Choroid plexus epithelial cell (primary cell): ENCODE measurements at regions not wholly inside any gene's neighbourhood (a gene's known extent, or its start where the extent isn't known, plus 50 kb on each side); places are given as distances from the start of the nearest gene placed in this dataset.

Experiments used
- DNase-seq: peaks from one replicate; pipeline ENCODE4 v3.0.0-alpha.2; 2010; ENCODE audit warnings: low read depth
- H3K4me3 ChIP-seq: 2 replicates; pipeline ENCODE4 v1.5.1; 2011; ENCODE audit warnings: low read depth, mild to moderate bottlenecking, control low read depth, low read length, moderate library complexity
- TF ChIP-seq, protein P1 (sequence below): conservative IDR thresholded peaks from 2 replicates; pipeline ENCODE4 v1.5.1; 2011; ENCODE audit warnings: low read depth, mild to moderate bottlenecking, control low read depth, inconsistent platforms, low read length, moderate library complexity

DNA sequence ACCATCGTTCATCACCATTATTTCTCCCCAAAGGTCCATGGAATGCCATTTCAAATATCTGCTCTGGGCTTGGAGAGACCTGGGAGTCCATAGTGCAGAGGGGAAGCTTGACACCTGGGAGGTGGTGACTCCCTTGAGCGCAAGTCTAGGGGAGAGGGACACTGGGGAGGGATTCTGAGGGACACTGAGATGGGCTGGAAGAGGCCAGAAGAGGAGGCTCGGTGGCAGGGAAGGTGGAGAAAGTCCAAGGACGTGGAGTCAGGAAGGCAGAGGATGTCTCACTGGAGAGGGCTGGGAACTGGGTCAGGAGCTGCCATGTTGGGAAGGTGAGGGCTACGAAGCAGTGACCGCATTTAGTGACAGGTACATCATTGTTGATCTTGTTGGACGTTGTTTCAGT is 160.3 kb upstream of the MVB12B start:
- no peak for DNase-seq
- no peak overlapping the region for H3K4me3 ChIP-seq
- TF ChIP-seq, protein P1, sequence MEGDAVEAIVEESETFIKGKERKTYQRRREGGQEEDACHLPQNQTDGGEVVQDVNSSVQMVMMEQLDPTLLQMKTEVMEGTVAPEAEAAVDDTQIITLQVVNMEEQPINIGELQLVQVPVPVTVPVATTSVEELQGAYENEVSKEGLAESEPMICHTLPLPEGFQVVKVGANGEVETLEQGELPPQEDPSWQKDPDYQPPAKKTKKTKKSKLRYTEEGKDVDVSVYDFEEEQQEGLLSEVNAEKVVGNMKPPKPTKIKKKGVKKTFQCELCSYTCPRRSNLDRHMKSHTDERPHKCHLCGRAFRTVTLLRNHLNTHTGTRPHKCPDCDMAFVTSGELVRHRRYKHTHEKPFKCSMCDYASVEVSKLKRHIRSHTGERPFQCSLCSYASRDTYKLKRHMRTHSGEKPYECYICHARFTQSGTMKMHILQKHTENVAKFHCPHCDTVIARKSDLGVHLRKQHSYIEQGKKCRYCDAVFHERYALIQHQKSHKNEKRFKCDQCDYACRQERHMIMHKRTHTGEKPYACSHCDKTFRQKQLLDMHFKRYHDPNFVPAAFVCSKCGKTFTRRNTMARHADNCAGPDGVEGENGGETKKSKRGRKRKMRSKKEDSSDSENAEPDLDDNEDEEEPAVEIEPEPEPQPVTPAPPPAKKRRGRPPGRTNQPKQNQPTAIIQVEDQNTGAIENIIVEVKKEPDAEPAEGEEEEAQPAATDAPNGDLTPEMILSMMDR = no peak

DNA sequence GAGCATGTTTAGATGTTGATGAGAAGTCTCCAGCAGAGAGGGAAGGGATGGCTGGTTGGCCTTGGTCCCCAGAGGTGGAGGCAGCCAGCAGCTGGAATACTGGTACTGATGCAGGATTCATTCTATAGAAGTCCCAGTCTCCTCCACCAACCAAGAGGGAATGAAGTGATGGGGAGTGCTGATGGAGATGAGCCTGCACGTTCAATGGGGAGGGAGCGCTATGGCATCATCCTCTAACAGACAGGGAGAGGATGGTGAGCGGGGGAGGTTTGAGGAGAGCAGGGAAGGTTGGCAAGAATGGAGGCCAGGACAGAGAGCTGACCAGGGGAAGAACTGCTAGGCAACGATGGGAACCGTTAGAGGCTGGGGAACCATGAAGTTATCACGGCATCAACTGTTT is 159.8 kb upstream of the MVB12B start:
- DNase-seq = no peak
- no peak overlapping the region for H3K4me3 ChIP-seq
- TF ChIP-seq, protein P1 = no peak

DNA sequence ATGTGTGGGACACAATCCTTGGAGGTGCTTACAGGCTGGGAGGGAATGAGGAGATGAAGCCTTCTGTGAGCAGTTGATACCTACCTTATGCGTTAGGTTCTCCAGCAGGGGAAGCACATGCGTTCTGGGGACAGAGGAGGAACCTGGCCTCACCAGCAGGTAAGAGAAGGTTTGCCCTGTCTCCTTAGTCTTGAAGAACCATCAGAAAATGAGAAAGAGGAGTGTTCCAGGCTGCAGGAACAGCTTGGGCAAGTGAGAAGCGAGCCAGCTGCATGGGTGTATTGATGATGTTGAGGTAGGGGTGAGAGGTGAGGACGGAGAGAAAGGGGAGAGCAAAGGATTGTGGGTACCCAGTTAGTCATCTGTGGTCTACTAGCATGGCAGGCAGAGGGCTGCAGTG is 156.9 kb upstream of the MVB12B start:
- TF ChIP-seq, protein P1 = no peak
- H3K4me3 ChIP-seq = no peak overlapping the region
- no peak for DNase-seq

DNA sequence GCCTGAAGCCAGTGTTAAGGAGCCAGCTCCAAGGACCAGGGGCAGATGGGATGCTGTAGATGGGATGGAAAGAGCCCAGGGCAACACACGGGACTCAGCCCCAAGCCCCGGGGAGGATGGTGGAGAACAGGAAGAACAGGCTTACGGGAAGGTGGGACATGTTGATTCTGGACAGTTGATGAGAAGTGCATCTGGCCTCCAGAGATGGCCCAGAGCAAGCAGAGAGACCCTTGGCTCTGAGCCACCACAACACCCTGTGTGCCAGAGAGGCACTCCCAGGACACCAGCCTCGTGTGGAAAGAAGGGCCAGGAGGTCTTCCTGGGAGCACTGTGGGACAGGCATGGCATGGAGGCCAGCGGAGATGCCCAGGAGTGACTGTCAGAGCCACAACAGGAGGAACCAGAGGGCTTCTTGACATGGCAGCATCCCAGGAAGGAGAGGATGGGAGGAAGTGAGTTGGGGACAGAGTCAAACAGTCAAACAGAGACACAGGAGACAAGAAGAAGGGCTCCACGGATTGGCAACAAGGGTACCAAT is 156.3 kb upstream of the MVB12B start:
- H3K4me3 ChIP-seq = no peak overlapping the region
- TF ChIP-seq, protein P1 = no peak
- no peak for DNase-seq

DNA sequence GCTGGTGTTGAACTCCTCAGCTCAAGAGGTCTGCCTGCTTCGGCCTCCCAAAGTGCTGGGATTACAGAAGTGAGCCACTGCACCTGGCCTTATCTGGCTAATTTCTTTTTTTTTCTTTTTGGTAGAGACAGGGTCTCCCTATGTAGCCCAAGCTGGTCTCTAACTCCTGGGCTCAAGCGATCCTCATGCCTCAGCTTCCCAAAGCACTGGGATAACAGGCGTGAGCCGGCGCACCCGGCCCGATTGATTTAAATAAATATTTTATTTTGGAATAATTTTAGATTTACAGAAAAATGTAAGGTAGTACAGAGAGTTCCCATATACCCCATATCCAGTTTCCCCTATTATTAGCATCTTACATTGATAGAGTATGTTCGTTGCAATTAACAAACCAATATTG is 155.0 kb upstream of the MVB12B start:
- no peak overlapping the region for H3K4me3 ChIP-seq
- TF ChIP-seq, protein P1 = no peak
- no peak for DNase-seq

DNA sequence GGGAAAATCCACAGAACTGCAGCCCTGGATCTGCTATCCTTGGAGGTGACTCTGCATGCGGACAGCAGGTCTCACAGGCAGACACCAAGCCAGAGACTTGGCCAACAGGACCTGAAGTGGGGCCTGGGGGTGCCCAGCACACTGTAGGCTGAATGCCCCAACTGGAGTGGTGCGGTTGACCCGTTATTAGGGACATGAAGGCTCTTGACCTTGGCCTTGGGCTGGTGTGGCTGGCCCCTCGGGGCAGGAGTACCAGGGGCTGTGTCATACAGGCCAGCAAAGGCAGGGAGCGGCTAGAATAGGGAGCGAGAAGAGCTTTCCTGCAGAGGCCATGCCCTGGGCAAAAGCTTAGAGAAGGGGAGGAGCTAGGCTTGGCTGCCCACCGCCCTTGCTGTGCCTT is 153.2 kb upstream of the MVB12B start:
- H3K4me3 ChIP-seq = no peak overlapping the region
- DNase-seq = no peak
- TF ChIP-seq, protein P1 = no peak

DNA sequence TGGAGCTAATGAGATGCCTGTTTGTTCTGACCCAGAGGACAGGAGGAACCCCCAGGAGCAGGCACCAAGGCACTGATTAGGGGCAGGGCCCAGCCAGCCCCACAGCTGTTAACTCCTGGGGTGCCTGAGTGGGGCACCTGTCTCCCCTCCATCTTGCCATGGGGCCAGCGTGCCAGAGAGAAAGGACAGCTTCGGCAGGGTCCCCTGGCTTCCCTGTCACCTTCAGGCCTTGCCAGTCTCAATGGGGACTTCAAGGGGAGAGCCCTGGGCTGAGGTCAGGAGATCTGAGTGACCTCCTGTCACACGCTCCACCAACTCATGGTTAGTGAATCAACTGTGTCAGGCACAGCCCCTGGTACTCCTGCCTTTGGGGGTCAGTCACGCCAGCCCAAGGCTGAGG is 152.7 kb upstream of the MVB12B start:
- TF ChIP-seq, protein P1 = no peak
- DNase-seq = no peak

More for the DNA sequence above, 152.7 kb upstream of the MVB12B start:
- no peak overlapping the region for H3K4me3 ChIP-seq
